GM19351 (cell line): ENCODE measurements at regions not wholly inside any gene's neighbourhood (a gene's known extent, or its start where the extent isn't known, plus 50 kb on each side); places are given as distances from the start of the nearest gene placed in this dataset.

Experiments used
- ATAC-seq: cut with Tn5 transposase; IDR thresholded peaks from one replicate; pipeline ENCODE4 v1.9.1; 2021; ENCODE audit warnings: mild to moderate bottlenecking, moderate library complexity; ENCODE audit not compliant: unreplicated experiment

DNA sequence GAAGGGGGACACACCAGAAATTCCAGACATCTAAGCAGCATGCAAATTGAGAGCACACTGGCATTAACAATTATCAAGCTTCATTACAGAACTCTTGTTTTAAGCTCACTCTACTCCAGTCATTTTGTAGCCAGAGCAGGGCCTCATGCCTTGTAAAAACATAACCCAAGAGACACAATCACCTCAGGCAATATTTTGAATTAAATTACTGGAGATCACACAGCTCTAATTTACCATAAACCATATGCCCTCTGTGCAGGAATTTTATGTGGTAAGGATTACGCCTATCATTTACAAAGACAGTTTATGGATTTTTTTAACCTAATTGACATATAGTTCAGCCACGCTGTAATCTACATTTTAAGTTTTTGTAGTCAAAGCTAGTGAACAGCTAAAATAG lies 414.1 kb upstream of the DDI1 start:
- no peak for ATAC-seq

DNA sequence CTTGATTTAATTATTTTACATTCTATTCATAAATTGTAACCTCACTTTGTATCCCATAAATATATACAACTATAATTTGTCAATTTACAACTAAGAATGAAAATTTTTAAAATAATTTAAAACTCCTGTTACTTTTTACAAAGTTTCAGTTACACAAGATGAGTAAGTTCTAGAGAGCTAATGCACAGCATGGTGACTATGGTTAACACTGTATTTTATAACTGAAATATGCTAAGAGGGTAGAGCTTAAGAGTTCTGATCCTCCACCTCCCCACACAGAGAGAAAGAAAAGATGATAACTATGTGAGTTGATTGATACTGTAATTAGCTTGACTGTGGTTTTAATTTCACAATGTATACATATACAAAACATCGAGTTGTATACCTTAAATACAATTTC lies 412.5 kb upstream of the DDI1 start:
- ATAC-seq = peak; percentile 64

DNA sequence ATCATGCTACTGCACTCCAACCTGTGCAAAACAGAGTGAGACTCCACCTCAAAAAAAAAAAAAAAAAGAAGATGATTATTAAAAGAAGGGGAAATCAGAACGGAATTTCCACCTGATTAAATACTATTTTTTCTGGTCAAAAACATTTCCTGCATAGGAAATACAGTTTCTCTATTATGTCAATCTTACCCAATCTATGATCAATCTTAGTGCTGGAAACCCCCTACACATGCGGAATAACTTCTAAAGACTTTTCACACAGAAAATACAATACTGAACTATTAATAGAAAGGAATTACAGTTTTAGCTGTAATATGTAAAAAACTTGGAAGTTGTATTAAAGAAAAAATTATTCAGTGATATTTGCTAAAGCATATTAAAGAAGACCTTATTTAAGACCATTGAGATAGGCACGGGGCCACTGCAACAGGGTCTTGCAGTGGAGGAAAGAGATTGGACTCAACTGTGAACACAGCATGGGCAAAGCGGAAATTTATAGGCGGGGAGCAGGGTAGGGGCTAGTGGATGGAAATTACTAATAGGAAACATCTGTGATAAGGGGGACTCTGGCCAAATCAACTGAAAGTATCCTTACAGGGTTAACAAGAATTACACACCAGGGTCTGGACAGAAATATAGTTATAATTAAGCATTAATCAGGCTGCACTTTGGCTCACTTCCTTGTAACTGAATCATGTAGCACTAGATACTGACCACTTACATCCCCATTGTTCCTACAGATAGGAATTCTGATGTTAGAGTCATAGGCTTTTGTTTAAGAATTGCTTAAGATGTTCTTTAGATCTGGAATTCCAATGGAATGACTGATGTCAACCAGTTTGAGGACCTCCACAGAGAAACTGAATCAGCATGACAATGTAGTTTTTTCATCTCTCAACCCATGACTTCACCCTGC lies 411.5 kb upstream of the DDI1 start:
- ATAC-seq = no peak

DNA sequence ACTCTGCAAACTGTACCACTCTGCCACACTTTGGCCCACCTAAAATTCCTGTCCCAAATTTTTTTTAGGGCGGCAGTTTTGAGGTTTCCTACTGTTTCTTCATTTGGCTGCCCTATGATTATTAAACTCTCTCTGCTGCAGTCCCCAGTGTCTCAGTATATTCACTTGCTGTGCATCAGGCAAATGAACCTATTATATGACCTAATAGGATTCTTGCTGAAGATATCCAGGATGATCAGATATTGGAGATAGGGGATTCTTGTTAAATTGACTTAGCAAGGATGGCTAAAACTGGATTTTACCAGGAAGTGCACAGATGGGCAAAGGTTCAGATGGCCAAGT lies 410.8 kb upstream of the DDI1 start:
- no peak for ATAC-seq

DNA sequence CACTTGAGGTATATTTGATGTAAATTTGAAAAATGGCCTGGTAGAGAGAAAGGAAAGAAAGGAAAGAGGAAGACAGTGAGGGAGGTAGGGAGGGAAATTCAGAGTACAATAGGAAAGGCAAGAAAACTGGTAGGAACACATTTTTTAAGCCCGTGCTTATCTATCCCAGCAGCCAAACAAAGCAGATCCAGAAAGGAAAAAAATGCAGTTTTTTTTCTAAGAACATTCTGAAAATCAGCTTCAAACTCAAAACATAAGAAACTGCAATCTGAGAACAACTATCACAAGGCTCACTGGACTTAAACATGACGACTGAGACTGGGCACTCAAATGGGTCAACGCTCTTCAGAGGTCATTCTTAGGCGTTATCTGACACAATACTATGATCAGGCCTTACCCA lies 408.3 kb upstream of the DDI1 start:
- no peak for ATAC-seq

DNA sequence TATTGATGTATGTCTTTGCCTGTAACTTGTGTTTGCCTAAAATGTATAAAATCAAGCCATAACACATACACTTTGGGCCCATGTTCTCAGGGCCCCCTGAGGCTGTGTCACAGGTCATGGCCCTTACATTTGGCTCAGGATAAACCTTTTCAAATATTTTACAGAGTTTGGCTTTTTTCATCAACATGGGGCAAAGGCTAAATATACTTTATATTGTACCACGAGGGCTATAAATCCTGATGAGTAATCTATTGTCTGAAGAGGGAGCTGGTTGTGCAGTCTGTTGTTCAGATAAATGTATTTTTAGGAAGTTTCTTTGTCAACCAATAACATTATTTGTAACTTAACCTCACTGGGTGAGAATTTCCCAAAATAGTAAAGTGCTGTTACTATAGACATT lies 404.6 kb upstream of the DDI1 start:
- ATAC-seq = no peak

DNA sequence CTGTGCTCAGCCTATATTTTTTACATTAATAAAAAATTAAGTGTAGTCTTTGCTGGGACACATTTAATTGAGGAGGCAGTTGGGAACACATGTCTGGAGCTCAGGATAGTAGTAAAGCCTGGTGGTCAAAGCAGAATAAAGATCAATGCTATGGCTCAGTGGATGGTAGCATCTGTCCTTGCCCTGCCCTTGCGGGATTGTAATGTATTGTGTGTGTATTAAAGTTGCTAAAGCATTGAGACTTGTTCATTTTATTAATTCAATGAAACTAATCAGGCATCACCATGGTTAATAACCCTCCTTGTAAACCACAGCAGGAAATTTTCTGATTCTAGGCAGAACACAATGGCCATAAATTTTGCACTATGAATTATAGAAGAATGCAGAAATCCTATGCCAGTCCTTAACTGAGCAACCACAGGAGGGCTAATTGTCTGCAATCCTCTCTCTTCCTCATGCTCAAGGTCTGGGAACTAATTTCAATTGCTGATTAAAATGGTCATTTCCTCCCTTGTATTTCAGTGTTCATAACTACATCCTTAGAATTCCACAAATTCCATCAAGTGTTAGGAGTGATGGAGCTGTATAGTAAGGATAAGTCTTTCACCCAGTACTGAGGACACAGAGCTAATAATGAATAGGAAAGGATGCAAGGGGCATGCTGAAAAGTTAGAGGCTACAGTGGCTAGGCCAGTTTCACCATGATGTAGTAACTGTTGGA lies 403.2 kb upstream of the DDI1 start:
- ATAC-seq = no peak

DNA sequence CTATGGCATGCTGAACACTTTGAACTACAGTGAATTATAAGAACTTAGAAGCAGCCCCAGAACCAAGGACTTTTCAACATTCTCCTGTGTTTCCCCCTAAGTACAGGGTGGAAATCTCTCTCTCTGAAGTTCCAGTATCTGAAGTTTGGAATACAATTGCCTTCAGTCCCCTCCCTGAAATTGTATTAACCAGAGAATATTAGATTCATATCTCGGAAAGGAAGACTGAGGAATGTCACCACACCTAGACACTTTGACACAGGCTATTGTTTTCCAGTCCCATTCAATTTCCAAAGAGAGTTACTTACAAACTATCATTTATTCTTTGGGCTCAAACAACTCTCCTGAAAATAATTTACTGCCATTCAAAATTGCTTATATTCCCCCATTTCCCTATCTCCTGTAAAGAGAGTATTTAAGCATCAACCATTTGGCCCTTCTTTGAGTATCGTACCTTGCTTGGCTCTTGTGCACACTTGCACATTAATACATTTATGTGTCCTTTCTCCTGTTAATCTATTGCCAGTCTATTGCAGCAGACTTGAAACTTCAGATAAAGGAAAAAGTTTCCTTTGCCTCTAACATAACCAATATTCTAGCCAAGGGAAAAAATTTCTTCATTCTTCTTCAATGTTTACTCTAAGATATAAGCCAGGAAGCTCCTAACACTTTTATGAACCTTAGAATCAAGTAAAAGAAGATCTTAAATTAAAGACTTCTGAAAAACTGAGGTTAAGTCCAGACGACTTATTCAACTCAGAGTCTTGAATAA lies 402.4 kb upstream of the DDI1 start:
- ATAC-seq = no peak

DNA sequence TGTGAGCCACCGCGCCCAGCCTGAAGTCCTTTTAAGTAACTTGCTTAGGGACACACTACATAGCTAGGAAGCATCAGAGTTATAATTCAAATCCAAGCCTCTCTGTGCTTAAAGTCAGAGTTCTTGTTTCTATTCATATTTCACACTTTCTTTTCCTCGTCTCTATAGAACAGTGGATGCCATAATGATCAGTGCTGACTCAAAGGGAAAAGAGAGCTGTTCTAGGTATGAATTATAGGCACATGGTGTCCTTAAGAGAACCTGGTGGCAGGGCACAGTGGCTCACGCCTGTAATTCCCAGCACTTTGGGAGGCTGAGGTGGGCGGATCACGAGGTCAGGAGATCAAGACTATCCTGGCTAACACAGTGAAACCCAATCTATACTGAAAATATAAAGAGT lies 400.2 kb upstream of the DDI1 start:
- no peak for ATAC-seq

DNA sequence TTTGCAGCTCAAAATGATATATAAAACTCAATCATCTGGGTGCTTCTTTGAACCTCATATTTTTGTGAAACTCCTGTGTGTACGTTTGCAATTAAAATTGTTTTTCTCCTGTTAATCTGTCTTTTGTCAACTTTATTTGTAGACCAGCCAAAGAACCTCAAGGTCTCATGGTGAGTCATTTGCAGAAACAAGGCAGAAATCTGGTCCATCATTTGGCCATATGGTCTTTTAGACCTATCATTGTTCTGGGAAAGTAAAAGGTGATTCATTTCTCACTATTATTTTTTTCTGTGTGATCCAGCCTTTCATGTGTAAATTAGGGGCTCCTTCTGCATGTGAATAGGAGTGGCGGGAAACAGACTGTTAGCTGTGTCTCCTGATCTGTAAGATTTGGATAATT lies 399.1 kb upstream of the DDI1 start:
- no peak for ATAC-seq

DNA sequence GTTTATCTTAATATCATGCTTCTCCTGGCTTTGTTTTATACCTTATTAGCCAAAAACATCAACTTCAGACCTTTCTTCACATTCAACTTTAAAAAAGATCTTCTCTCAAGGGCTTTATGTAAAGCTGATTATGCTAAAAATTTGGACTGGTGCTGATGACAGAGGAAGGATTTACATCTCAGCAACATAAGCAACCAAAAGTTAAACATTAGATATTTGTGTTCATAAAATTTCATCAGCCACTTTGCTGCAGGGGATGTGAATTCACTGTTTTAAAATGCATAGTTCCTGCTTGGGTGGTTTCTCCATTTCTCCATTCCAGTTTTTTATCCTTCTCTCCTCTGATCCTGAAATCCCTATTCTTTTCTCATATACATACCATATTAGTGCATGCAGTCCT lies 398.6 kb upstream of the DDI1 start:
- ATAC-seq = no peak

DNA sequence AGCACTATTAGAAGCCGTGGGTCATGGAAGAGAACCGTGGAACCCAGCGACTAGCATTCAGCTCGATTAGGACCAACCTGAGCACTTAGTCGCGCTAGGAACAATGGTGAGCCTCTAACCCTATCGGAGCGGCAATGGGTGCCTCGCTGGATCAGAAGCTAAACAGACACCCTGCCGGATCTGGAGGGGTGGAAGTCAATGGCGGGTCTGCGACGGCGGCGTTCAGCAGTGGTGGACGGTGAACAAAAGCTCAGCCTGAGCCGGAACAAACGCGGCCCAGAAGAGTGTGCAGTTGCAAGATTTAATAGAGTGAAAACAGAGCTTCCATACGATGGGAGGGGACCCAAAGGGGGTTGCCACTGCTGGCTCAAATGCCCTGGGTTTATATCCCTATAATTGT lies 391.8 kb upstream of the DDI1 start:
- ATAC-seq = no peak

DNA sequence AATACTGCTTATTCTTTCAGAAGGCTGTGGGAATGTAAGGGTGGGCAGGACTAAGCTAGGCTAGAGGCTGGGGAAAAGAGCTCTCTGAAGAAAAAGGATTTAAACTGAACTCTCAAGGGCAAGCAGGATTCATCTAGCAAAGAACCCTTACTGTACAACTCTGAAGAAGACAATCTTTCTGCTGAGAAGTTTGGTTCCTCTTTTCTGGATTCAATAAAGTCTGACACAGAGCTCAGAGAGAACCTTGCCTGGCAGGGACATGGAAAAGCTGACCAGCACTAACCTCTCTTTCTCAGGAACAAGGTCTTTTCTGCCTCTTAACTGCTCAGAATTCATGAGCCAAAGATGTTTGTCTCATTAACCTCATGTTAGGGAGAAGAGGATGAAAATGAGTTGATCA lies 388.4 kb upstream of the DDI1 start:
- peak; percentile 33 for ATAC-seq

DNA sequence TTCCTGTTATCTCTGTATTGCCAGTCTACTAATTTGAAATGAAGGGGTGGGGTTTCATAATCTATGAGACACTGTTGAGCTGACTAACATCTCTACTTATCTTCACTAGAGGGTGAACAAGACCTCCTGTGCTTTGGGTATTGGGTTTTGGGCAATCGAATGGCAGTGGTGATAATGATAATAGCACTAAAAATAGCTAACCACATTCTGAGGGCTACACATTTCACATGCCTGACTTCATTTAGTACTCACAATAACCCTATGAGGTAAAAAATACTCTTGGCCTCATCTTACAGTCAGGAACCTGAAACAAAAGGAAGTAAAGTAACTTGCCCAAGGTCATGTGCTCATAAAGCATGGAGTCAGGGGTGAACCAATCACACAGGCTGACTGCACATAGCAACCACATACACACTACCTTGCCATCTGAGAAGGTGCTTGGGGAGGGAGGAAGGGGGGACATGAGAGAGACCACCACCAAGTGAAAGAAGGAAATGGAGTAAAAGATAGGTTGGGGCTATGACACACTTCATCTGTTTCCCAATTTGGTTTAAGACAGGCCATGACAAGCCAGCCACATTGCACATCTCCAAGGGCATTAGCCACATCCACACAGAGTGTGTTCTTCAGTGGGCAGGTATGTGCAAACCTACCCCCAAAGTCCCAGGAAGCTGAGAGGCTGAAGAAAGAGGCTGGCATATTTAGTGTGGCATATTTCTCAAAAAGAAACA lies 387.6 kb upstream of the DDI1 start:
- peak; percentile 68 for ATAC-seq

DNA sequence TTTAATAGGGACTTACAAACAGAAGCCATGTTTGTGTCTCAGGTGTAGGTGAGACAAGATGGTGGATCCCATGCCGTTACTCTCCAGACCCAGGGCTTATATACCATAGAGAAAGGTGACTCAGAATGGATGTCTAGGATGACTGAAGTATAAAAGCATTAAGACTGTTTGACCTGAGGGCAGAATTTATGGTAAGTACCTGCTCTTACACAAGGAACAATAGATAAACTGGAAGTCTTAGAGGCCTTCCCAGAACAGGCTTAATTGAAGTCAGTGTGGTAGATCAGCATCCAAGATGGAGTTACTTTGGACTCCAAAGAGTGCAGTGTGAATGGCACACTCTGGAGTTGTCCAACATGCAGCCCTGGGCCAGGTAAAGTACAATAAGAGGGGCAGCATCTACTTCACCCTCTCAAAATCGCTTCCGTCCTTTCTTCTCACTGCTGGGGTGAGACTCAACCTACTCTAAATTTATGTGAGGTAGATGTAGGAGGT lies 387.0 kb upstream of the DDI1 start:
- no peak for ATAC-seq

DNA sequence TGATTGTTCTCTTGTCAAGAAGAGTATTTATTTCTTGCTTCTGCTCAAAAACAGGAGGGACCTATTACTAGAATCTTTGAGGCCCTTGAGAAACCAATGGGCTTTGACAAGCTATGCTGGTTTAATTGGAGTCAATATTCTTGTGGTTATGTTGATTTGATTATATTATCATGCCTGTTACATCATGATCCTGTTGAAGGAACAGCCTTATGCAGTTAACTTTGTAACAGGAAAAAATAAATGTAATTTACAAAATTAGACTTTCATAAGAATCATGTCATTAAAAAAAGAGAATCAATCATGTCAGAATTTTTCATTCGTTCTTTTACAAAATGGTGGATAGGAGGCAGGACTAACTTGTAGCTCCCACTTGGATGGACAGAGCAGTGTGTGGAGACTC lies 386.1 kb upstream of the DDI1 start:
- ATAC-seq = no peak

DNA sequence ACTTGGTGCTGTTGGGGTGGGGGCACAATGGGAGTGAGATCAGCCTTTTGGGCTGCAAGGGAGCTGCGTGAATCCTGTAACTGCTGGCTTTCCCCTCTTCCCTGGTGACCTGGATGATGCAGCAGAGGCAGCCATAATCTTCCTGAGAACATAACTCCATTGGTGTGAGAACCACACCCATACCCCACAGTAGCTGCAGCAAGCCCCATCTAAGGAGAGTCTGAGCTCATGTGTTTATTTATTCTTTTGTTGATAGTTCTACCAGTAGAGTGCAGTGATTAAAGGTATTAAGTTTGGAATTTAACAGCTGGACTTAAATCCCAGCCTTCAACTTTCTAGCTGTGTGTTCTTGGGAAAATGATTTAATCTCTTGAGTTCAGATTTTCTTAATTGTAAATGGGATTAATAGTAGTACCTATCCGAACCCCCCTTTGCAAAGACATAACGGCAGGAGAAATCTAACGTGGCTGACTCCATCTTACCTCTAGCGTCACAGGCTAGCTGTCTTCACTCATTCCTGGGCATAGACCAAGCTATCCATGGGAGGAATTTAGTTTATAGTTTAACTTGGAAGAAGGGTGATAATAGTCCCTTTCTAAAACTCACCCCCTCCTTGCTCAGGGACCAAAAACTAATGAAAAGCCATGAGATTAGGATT lies 385.0 kb upstream of the DDI1 start:
- no peak for ATAC-seq

DNA sequence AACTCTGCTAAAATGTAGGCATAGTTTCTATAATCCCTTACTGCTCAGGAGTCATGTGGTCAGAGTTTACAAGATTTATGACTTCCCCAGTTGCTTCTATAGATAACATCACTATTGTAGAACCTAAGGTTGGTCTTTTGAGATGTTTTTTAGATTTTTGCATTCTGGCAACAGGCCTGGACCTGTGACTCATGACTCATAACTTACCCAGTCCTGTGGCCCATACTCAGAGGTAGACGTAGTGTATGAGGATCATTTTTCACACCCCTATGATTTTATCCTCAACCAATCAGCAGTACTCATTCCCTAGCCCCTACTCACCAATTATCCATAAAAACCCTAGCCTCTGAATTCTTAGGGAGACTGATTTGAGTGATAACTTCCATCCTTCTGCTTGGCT lies 384.4 kb upstream of the DDI1 start:
- no peak for ATAC-seq

DNA sequence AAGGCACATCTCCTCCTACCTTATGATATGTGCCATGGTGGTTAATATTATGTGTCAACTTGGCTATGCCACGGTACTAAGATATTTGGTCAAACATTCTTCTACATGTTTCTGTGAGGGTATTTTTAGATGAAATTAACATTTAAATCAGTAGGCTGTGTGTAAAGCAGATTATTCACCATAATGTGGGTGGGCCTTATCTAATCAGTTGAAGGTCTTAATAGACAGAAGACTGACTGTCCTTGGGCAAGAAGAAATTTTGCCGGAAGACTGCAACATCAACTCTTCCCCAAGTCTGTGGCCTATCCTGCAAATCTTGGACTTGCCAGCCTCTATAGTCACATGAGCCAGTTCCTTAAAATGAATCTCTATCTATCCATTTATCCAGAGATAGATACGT lies 380.1 kb upstream of the DDI1 start:
- no peak for ATAC-seq

DNA sequence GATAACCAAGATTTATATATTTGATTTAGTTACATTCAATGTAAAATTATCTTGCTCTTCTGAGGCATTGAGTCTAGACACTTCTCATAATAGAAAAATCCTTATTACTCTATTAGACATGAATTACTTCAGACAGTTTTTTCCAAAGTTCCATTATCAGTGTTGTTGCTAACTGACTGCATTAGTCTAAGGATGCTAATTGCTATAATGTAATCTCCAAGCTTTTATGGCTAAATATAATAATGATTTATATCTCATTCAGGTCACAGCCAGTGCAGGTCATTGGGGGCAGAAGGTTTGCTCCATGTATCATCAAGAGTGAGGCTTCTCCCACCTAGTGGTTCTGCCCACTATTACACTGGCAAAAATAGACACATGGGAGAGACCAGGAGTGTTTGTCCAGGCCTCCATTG lies 377.2 kb upstream of the DDI1 start:
- peak; percentile 46 for ATAC-seq
